Upper lobe of right lung (tissue), 1 donor: ENCODE measurements at regions not wholly inside any gene's neighbourhood (a gene's known extent, or its start where the extent isn't known, plus 50 kb on each side); places are given as distances from the start of the nearest gene placed in this dataset.

Experiments used
- ATAC-seq: fragments of 200-7000 bp; cut with Tn5 transposase; one replicate; pipeline ENCODE4 v1.9.1; 2020; ENCODE audit warnings: mild to moderate bottlenecking, moderate library complexity
- DNase-seq: peaks from one replicate; pipeline ENCODE4 v3.0.0-alpha.2; 2020
- H3K27ac ChIP-seq: fragments of 200-600 bp; one replicate; pipeline ENCODE4 v1.8.0; 2022
- H3K27me3 ChIP-seq: fragments of 200-600 bp; one replicate; pipeline ENCODE4 v1.8.0; 2022; ENCODE audit warnings: mild to moderate bottlenecking
- H3K36me3 ChIP-seq: fragments of 200-600 bp; one replicate; pipeline ENCODE4 v1.8.0; 2022
- H3K4me1 ChIP-seq: fragments of 200-600 bp; one replicate; pipeline ENCODE4 v1.8.0; 2022
- H3K4me3 ChIP-seq: fragments of 200-600 bp; one replicate; pipeline ENCODE4 v1.8.0; 2022; ENCODE audit warnings: mild to moderate bottlenecking
- H3K9me3 ChIP-seq: fragments of 200-600 bp; one replicate; pipeline ENCODE4 v1.8.0; 2022
- intact Hi-C: fragments of 100-400 bp; cut with DNase I; formaldehyde crosslinking; loops from one replicate; pipeline ENCODE4 v1.11.0; 2022
- TF ChIP-seq, protein P1 (sequence below): fragments of 200-600 bp; IDR thresholded peaks from one replicate; pipeline ENCODE4 v1.8.0; 2022; ENCODE audit warnings: antibody characterized with exemption
- donor health status: DM: no; HTN: yes; CAD: no; lungs with severe emphysema.

- DNase-seq (no peak), ATAC-seq (no peak)
- Histone ChIP-seq H3K36me3 (no peaks in the 10 kb centered on the region), H3K27me3 (no peaks in the 10 kb centered on the region), H3K4me3 (no peak overlapping the region), H3K9me3 (no peaks in the 10 kb centered on the region), H3K4me1 (no peaks in the 10 kb centered on the region), H3K27ac (no peak overlapping the region)
- TF ChIP-seq, protein P1, sequence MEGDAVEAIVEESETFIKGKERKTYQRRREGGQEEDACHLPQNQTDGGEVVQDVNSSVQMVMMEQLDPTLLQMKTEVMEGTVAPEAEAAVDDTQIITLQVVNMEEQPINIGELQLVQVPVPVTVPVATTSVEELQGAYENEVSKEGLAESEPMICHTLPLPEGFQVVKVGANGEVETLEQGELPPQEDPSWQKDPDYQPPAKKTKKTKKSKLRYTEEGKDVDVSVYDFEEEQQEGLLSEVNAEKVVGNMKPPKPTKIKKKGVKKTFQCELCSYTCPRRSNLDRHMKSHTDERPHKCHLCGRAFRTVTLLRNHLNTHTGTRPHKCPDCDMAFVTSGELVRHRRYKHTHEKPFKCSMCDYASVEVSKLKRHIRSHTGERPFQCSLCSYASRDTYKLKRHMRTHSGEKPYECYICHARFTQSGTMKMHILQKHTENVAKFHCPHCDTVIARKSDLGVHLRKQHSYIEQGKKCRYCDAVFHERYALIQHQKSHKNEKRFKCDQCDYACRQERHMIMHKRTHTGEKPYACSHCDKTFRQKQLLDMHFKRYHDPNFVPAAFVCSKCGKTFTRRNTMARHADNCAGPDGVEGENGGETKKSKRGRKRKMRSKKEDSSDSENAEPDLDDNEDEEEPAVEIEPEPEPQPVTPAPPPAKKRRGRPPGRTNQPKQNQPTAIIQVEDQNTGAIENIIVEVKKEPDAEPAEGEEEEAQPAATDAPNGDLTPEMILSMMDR: no peak
- intact Hi-C loops: no loop called here
Measured at GRCh38 chr5:169417676-169418075, 116.7 kb upstream of the SLIT3 start.

- H3K4me1 ChIP-seq: no peaks in the 10 kb centered on the region
- intact Hi-C loops: no loop called here
- DNase-seq (no peak), ATAC-seq (no peak)
- TF ChIP-seq, protein P1: no peak
- no peak overlapping the region for H3K27ac ChIP-seq
- H3K9me3 ChIP-seq: no peaks in the 10 kb centered on the region
- H3K4me3 ChIP-seq: no peak overlapping the region
- no peaks in the 10 kb centered on the region for H3K36me3 ChIP-seq
- H3K27me3 ChIP-seq: no peaks in the 10 kb centered on the region
Measured at GRCh38 chr5:169416583-169417196, 115.8 kb upstream of the SLIT3 start.

DNA sequence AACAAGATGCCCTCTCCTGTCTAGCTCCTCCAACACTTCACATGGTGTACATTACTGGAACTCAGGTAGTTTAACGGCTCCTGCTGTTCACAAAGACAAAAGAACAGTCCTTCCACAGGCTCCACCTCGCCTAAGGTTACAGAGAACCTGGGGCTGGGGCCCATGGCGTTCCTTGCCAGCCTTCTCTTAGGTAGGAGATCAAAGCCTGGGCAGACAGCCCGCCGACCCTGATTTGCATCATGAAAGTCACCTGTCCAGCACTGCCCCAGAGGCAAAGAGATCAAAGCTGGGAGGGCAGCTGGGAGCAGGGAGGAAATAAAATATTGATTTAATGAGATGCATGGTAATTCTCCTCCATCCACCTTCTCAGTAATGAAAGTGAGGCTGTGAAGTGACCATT lies 115.0 kb upstream of the SLIT3 start:
- intact Hi-C loops: no loop called here

GRCh38 chr5:169415371-169415770 lies 114.4 kb upstream of the SLIT3 start:
- Histone ChIP-seq H3K4me3 (no peak overlapping the region), H3K9me3 (no peaks in the 10 kb centered on the region), H3K36me3 (no peaks in the 10 kb centered on the region), H3K27ac (no peak overlapping the region), H3K4me1 (no peaks in the 10 kb centered on the region), H3K27me3 (no peaks in the 10 kb centered on the region)
- TF ChIP-seq, protein P1: no peak
- intact Hi-C loops: no loop called here
- ATAC-seq (no peak), DNase-seq (no peak)

More for the DNA sequence above, 115.0 kb upstream of the SLIT3 start:
- no peak for DNase-seq
- no peaks in the 10 kb centered on the region for H3K4me1 ChIP-seq
- H3K27me3 ChIP-seq: no peaks in the 10 kb centered on the region
- H3K27ac ChIP-seq: no peak overlapping the region
- no peaks in the 10 kb centered on the region for H3K36me3 ChIP-seq
- TF ChIP-seq, protein P1: no peak
- no peak for ATAC-seq
- H3K9me3 ChIP-seq: no peaks in the 10 kb centered on the region
- no peak overlapping the region for H3K4me3 ChIP-seq

DNA sequence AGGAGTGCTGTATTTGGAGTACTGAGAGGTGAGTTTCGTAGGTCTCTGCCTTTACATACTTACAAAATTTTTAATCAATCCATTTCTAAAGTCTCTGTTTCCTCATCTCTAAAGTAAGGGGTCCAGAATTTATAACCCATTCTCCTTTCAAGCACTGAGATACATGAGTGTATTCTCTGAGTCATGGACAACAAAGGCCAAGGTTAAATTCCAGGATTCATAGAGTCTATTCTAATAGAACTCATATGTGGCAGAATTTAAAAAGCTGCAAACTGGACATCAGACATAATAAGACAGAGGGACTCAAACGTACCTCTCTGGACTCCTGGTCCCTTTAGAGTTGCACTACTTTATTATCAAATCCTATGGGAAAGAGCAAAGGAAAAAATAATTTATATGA lies 112.5 kb upstream of the SLIT3 start:
- H3K36me3 ChIP-seq: no peaks in the 10 kb centered on the region
- no peak overlapping the region for H3K4me3 ChIP-seq
- no peak overlapping the region for H3K27ac ChIP-seq
- H3K4me1 ChIP-seq: no peaks in the 10 kb centered on the region
- ATAC-seq: no peak
- H3K9me3 ChIP-seq: no peaks in the 10 kb centered on the region
- intact Hi-C loops: no loop called here
- TF ChIP-seq, protein P1: no peak
- H3K27me3 ChIP-seq: no peaks in the 10 kb centered on the region
- no peak for DNase-seq

DNA sequence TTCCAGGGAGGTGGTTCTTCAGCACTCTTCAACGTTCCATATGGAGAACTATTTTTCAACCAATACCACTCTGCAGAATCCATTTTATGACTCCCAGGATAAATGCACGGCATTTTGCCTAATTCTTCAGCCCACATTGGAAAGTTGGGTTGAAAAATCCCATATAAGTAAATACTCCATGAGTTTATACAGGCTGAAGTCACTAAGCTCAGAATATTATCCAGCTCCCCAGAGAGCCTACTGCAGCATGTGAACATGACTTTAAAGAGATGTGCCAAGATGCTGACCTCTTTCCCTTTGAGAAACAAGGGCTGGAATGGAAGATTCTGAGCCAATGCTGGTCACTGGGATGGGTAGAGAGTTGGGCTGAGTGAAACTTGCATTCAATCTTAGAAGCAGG lies 111.9 kb upstream of the SLIT3 start:
- intact Hi-C loops: no loop called here
- TF ChIP-seq, protein P1: no peak

More for the DNA sequence above, 111.9 kb upstream of the SLIT3 start:
- no peaks in the 10 kb centered on the region for H3K36me3 ChIP-seq
- no peak overlapping the region for H3K27ac ChIP-seq
- H3K4me1 ChIP-seq: no peaks in the 10 kb centered on the region
- no peak overlapping the region for H3K4me3 ChIP-seq
- no peaks in the 10 kb centered on the region for H3K9me3 ChIP-seq
- no peaks in the 10 kb centered on the region for H3K27me3 ChIP-seq
- DNase-seq (no peak), ATAC-seq (no peak)
